Activated CD4-positive, CD25-positive, alpha-beta regulatory T cell (primary cell): ENCODE measurements at regions not wholly inside any gene's neighbourhood (a gene's known extent, or its start where the extent isn't known, plus 50 kb on each side); places are given as distances from the start of the nearest gene placed in this dataset.

Source experiments
- DNase-seq, 4 experiments: peaks; one replicate each; lab custom pipeline; 2025; lab: John Stamatoyannopoulos, UW

DNA sequence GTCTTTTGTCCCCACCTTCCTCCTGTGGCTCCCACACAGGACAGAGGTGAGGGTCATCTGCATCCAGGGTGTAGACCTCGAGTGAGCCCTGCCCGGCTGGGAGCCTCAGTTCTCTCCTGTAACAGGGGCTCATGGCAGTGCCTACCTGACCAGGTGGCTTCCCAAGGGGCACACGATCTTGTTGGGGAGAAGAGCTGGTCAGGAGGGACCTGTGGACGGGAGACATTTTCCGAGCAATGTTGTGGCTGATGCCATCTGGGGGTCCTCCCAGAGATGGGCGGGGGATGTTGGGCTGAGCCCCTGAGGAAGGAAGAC lies 51.9 kb downstream of the CEBPB start:
- DNase-seq, result no peak

GRCh38 chr20:50242863-50243609 lies 52.4 kb downstream of the CEBPB start:
- DNase-seq, result no peak

DNA sequence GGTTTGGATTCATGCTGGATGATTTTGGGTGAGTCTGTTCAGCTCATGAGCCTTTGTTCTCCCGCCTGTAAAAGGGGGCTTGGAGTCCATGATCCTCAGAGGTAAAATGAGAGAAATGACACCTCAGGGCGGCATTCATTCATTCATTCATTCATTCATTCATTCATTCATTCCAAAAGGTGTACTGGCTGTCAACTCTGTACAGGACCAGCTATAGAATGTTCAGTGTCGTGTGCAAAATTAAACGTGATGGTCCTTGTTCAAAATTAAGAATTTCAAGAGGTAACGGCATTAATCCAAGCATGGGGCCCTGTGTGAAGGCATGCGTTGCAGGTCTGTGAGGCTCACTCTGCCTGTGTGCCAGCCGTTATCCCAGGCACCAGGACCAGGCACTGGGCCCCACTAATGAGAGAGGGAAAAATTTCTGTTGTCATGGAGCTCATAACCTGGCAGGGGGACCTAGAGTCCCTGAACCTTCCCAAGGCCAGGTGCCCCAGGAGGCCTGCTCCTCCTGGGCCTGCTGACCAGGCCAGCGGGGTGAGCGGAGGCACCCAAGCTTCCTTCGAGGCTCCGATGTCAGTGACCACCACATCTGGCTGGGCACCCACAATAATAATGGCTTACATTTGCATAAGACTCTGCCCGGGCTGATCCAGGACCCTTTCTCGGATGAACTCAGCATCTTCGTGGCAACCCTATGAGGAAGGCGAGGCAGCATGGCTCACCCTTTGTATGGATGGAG lies 53.2 kb downstream of the CEBPB start:
- no peak for DNase-seq

- DNase-seq, result no peak
Measured at GRCh38 chr20:50244352-50245149, 53.9 kb downstream of the CEBPB start.

DNA sequence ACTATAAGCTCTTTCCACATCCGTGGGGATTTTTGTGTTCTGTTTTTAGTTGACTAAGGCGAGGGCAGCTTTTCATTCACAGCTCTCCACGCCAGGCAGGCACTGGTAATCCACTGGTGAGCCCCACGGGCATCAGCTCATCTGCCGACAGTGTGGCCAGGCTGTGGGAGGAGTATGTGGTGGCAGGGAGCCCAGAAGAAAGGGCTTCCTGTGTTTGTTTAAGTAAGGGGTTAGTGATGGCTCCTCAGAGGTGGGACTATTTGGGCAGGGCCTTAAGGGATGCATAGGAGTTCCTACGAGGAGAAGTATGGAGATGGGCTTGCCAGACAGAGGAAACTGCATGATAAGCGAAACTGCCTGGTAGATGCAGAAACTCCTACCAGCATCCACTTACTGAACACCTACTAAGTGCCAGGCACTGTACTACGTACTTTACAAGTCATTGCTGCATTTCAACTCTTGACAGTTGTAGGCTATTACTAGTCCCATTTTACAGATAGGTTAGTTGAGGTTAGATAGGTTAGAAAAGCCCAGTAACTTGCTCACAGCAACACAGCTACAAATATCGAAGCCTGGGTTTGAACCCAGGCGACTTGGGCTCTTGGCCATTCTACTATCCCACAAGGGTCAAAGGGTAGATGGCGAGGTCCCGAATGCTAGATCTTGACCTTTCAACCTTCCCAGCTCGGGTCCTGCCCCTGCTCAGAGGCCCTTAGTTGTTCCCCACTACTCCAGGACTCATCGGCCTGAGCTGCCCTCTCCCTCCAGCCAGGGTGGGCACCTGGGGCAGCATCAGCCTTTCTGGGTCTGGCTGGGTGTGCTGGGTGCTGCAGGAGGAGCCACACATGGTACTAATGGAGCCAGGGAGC lies 55.1 kb downstream of the CEBPB start:
- no peak for DNase-seq

GRCh38 chr20:50246367-50247195 lies 56.0 kb downstream of the CEBPB start:
- no peak for DNase-seq

- DNase-seq, result no peak
Measured at GRCh38 chr20:50247196-50248094, 56.8 kb downstream of the CEBPB start.

- no peak for DNase-seq
Measured at GRCh38 chr20:50248104-50248641, 57.5 kb downstream of the CEBPB start.

DNA sequence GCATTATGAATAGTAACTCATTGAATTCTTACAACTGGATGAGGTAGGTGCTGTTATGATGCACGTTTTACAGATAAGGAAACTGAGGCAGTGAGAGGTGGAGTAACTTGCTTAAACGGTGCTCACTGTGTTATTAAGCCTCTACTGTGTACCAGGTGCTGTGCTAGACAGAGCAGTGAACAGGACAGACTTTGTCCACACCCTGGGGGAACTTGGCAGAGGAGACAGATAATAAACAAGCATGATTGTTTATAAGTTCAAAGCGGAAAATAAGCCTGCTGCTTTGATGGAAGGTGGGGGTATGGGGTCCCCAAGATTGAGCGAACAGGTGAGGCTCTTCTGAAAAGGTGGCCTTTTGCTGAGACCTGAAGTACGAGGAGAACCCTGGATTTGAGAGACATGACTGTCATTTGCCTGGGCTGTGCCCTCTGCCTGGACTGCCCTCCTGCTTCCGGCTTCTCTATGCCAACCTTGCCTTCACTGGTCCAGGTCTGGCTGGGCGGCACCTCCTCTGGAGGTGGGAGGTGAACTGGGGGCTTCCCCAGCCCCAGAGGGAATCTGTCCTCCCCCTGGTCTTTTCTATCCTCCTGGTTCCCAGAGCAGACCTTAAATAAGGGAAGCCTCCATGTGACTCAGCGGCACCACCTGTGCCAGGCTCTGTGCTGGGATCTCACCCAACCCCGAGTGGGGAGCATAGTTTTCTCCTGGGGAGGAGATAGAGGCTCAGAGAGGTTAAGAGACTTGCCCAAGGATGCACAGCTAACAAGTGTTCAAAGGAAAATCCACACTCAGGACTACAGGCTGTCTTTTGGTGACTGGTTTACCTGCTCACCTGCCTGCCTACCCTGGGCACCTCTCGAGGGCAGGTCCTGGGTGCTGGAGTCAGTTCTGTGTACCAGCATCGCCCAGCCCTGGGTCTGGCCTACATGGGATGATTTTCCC lies 59.1 kb downstream of the CEBPB start:
- no peak for DNase-seq

DNA sequence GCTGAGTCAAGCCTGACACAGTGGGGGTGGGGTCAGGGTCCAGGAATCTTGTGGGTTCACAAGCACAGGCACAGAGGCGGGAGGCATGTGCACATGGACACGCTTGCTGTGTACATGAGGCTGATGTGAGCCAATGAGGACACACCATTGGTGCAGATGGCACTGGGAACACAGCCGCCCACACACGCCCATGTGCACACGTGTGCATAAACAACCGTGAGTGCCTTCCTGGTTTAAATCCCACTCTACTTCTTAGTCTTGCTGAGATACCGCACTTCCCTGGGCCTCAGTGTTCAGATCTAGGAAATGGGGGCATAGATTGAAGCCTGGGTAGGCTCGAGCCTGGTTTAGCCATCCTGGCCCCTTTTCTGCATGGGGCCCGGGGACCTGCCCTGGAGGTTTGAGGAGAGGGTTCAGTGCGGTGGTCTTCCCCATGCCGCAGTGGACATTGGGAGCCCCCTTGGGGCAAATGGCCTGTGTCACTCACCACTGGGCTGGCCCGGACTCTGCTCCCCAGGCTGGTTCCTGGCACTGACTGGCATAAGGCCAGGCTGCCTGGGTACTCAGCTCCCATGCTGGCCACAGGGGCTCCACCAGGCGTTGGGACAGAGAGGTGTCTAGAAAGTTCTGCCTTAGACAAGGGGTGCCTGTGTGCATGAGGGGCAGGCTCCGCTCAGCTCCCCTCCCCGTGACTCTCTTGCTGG lies 60.2 kb downstream of the CEBPB start:
- DNase-seq, result no peak

DNA sequence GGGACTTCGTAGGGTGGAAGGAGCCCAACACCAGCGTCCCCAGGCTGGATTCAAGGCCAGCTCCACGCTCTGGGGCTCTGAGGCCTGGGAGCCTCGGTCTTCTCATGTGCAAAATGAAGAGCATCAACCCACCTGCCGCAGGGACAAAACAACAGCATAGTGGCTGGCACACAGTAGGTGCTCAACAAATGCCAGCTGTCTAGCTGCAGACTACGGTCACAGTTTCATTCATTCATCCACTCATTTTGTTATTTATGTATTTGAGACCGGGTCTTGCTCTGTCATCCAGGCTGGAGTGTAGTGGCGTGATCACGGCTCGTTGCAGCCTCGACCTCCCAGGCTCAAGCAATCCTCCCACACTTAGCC lies 60.7 kb downstream of the CEBPB start:
- DNase-seq, result no peak

- no peak for DNase-seq
Measured at GRCh38 chr20:50251992-50252511, 61.4 kb downstream of the CEBPB start.

DNA sequence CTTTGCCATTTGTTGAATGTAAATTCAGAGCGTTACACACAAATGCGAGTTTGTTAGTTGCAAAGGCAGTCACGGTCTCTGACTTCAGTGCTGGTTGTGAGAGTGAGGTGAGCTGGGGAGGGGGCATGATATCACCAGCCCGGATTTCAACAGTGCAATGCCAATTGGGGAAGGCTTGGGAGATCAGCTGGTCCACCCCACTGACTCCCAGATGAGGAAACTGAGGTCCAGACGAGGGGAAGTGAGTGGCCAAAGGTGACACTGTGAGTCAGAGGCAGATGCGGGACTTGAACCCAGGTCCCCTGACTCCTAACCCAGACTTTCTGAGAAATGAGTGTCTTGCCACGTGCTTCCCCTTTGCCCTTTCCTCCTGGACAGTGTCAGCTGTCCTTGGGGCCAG lies 62.1 kb downstream of the CEBPB start:
- DNase-seq, result no peak

GRCh38 chr20:50253101-50253500 lies 62.5 kb downstream of the CEBPB start:
- DNase-seq, result no peak

DNA sequence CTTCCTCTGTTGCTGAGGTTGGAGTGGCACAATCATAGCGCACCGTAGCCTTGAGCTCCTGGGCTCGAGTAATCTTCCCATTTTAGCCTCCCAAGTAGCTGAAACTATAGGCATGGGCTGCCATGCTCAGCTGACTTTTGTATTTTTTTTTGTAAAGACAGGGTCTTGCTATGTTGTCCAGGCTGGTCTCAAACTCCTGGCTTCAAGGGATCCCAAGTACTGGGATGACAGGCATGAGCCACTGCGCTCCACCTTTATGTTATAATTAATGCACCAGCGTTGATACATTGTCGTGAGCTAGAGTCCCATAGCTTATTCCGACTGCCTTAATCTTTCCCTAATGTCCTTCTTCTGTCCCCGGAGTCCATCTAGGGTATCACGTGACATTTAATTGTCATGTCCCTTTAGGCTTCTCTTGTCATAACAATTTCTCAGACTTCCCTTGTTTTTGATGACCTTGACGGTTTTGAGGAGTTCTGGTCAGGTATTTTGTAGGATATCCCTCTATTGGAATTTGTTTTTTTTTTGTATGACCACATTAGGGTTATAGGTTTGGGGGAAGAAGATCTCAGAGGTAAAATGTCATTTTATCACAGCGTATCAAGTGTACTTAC lies 63.9 kb downstream of the CEBPB start:
- DNase-seq, result no peak

DNA sequence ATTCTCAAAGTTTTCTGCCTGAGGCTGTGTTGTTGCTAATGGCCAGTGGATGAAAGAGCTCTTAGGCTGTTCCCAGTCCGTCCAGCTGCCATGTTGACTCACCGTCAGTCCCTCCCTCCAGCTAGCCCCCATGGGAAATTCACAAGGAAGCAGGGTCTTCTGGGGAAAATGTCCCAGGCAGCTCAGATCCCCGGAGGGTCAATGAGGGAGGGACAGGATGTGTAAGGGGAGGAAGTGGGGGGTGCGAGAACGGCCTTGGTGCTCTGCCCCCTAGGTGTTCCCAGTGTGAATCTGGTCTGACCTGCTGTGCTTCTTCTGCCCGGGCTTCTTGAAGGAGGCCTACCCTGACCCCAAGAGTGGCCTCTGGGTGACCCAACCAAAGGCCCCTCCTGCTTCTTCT lies 65.9 kb downstream of the CEBPB start:
- no peak for DNase-seq

DNA sequence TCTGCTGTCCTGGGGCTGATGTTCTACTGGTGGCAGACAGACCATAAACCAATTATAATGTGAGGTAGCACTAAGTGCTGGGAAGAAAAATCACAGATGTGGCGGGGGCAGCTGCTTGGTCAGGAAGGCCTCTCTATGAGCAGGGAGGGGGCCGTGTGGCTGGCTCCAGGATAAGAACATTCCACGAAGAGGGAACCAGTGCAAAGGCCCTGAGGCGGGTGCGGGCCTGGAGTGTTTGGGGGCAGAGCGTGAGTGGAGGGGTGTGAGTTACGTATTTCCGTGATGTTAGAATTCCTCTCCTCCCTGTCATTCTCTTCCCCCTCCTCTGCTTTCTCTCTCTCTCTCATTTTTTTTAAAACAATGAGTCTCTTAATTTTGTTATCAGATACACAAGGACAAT lies 67.2 kb downstream of the CEBPB start:
- no peak for DNase-seq
